ENCODE measurements at regions not wholly inside any gene's neighbourhood (a gene's known extent, or its start where the extent isn't known, plus 50 kb on each side); places are given as distances from the start of the nearest gene placed in this dataset.
"Not testable (repeated sequence)": the region's sequence is repeated elsewhere in the genome, so short reads cannot be mapped to it uniquely, and the experiment has no call there.

- no peak for ATAC-seq
- no peak for TF ChIP-seq CTCF (IDR thresholded peaks at IDR 0.05)
- no peaks in the 10 kb centered on the region for H3K9me3 ChIP-seq
- no peaks in the 10 kb centered on the region for H3K27me3 ChIP-seq (ENCODE audit: insufficient read depth in 3 of 3, low read length in 2 of 3)
- DNase-seq: no peak
- no peaks in the 10 kb centered on the region for H3K4me1 ChIP-seq
- H3K36me3 ChIP-seq (ENCODE audit: insufficient read depth in 1 of 2, low read depth in 1 of 2): no peaks in the 10 kb centered on the region
- intact Hi-C loops (cut with DNase I): no loop called here
- WGBS, 3 donors: 88 to 90% (median 89%) methylated on average over 20 of the region's 20 CpGs
- H3K27ac ChIP-seq: no peak overlapping the region
- H3K4me3 ChIP-seq: no peak overlapping the region
Observed at GRCh38 chr5:12662545-12663314, 758.5 kb upstream of the CTNND2 start.

GRCh38 chr5:12661617-12662370 lies 757.5 kb upstream of the CTNND2 start:
- Histone ChIP-seq H3K27me3 (ENCODE audit: insufficient read depth in 3 of 3, low read length in 2 of 3) (no peaks in the 10 kb centered on the region), H3K27ac (no peak overlapping the region), H3K36me3 (ENCODE audit: insufficient read depth in 1 of 2, low read depth in 1 of 2) (no peaks in the 10 kb centered on the region), H3K4me3 (no peak overlapping the region), H3K9me3 (no peaks in the 10 kb centered on the region), H3K4me1 (no peaks in the 10 kb centered on the region)
- WGBS, 3 donors: 91 to 95% (median 94%) methylated on average over 32 to 33 of the region's 33 CpGs
- no peak for TF ChIP-seq CTCF (IDR thresholded peaks at IDR 0.05)
- intact Hi-C loops (cut with DNase I): no loop called here
- ATAC-seq (no peak), DNase-seq (no peak)

- H3K36me3 ChIP-seq (ENCODE audit: insufficient read depth in 1 of 2, low read depth in 1 of 2); H3K4me3 ChIP-seq; H3K27ac ChIP-seq; H3K9me3 ChIP-seq; intact Hi-C loops (cut with DNase I); DNase-seq; H3K27me3 ChIP-seq (ENCODE audit: insufficient read depth in 3 of 3, low read length in 2 of 3); ATAC-seq; H3K4me1 ChIP-seq: not testable (repeated sequence)
- WGBS, 3 donors: 85% methylated on average over 21 to 24 of the region's 24 CpGs
Observed at GRCh38 chr5:12660279-12661107, 756.2 kb upstream of the CTNND2 start.

- DNase-seq (no peak), ATAC-seq (no peak)
- TF ChIP-seq CTCF (IDR thresholded peaks at IDR 0.05): no peak
- H3K27me3 ChIP-seq (ENCODE audit: insufficient read depth in 3 of 3, low read length in 2 of 3): no peaks in the 10 kb centered on the region
- 74 to 83% (median 77%) methylated on average over 4 of the region's 4 CpGs for WGBS, 3 donors
- H3K4me3 ChIP-seq: no peak overlapping the region
- no peaks in the 10 kb centered on the region for H3K9me3 ChIP-seq
- H3K36me3 ChIP-seq (ENCODE audit: insufficient read depth in 1 of 2, low read depth in 1 of 2): no peaks in the 10 kb centered on the region
- H3K4me1 ChIP-seq: no peaks in the 10 kb centered on the region
- intact Hi-C loops (cut with DNase I): no loop called here
- H3K27ac ChIP-seq: no peak overlapping the region
Observed at GRCh38 chr5:12659686-12660085, 755.4 kb upstream of the CTNND2 start.
